Stimulated activated CD8-positive, alpha-beta memory T cell treated with anti-CD3 and anti-CD28 coated beads, Interleukin-2, amount 100 ng/mL, for 48 hours (primary cell): ENCODE measurements at regions not wholly inside any gene's neighbourhood (a gene's known extent, or its start where the extent isn't known, plus 50 kb on each side); places are given as distances from the start of the nearest gene placed in this dataset.
"Not testable (repeated sequence)": the region's sequence is repeated elsewhere in the genome, so short reads cannot be mapped to it uniquely, and the experiment has no call there.

Source experiments
- DNase-seq, 2 donors: peaks; one replicate each; pipeline ENCODE4 v3.0.0-alpha.2; 2020; ENCODE audit warnings: low read depth in 2 of 2

DNA sequence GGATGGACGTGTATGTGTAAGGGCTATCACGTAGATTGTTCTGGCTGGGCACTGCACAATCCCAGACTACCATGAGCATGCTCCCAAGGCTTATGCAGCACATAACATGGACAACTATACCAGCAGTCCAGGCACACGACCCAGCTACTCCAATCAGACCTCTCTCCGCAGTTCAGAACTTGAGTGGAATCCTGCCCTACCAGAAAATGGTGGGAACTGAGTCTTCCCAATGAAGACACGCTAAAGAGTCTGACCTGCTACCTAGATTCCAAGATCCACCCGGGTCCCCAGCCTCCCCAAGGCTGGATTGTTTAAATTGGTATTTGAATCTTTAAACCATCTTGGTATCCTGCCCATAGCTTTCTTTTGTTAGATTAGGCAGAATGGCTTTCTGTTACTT lies 251.3 kb upstream of the KAZN start:
- DNase-seq: no peak

DNA sequence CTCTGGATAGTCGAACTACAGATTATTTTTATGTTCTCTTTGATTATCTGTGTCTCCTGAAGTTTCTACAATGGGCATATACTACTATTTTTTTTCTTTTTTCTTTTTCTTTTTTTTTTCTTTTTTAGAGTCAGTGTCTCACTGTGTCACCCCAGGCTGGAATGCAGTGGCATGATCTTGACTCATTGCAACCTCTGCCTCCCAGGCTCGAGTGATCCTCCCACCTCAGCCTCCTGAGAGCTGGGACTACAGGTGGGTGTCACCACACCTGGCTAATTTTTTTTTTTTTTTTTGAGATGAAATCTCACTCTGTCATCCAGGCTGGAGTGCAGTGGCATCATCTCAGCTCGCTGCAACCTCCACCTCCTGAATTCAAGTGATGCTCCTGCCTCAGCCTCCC lies 250.7 kb upstream of the KAZN start:
- DNase-seq: no peak

DNA sequence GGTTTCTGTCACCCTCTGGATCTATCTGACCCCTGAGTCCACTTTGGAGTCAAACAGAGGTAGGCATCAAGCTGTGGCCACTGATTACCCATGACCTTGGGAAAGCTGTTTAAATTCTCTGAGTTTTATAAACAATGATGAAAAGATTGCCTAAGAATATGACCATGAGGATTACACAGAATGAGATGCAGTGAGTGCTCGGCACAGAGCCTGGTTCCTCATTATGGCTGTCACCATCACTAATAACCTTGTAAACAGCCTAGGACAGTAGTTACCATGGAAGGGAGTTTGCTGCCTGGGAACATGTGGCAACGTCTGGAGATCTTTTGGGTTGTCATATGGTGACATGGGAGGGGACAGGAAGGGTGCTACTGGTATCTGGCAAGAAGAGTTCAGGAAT lies 248.3 kb upstream of the KAZN start:
- no peak for DNase-seq

DNA sequence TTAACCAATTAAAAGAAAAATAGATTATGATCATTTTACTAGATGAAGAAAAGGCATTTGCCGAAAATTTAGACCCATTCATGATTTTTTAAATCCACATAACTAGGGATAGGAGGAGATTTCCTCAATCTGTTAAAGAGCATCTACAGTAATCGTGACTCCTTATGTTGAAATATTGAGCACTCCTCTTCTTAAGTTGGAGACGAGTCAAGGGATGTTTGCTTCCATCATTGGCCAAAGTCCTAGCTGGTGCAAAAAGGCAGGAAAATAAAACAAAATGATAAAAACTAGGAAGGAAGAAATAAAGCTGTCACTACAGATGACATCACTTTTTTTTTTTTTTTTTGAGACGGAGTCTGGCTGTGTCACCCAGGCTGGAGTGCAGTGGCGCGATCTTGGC lies 245.6 kb upstream of the KAZN start:
- DNase-seq: no peak

DNA sequence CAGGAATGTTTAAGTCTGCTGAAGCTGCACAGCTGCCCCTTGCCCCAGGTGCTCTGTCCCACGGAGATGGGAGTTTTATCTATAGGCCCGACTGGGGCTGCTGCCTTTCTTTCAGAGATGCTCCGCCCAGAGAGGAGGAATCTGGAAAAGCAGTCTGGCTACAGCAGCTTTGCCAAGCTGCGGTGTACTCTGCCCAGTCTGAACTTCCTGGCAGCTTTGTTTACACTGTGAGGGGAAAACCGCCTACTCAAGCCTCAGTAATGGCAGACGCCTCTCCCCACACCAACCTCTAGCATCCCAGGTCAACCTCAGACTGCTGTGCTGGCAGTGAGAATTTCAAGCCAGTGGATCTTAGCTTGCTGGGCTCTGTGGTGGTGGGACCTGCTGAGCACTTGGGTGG lies 237.5 kb upstream of the KAZN start:
- not testable (repeated sequence) for DNase-seq

DNA sequence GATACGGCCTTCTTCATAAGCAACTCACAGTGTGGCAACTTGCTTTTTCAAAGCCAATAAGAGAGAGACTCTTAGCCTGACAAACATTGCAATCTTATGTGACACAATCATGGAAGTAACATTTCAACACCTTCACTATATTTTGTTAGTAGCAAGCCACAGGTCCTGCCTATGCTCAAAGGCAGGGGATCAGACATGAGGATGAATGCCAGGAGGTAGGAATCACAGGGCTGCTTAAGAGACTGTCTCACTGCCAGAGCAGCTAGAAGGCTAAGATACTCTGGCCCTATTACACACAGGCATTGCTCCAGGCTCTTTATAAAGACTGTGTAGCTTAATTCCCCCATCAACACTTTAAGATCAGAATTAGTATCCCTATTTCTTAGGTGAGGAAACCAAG lies 236.2 kb upstream of the KAZN start:
- no peak for DNase-seq

DNA sequence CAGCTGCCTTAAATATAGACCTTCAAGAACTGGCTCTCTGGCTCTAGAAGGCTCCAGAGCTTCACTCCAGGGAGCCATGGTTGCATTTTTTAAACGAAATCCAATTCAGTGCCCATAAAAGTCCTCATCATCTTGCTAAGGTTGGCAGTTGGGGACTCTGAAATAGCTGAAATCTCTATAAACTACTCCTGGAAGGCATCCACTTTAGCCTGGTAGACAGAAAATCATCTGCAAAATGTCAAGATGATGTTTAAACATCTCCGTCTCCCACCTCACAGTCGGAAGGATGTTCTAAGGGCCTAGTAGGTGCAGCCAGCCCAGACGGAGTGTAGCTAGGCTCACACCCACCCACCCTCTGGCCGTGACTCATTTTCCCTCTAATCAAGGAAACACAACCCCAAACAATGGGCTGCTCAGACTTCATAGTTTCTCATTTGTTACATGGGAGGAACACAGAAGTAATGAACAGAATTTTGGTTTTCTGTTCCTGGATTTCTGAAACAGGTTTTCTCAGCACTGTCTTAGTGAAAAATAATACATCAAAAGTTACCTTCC lies 235.4 kb upstream of the KAZN start:
- no peak for DNase-seq

DNA sequence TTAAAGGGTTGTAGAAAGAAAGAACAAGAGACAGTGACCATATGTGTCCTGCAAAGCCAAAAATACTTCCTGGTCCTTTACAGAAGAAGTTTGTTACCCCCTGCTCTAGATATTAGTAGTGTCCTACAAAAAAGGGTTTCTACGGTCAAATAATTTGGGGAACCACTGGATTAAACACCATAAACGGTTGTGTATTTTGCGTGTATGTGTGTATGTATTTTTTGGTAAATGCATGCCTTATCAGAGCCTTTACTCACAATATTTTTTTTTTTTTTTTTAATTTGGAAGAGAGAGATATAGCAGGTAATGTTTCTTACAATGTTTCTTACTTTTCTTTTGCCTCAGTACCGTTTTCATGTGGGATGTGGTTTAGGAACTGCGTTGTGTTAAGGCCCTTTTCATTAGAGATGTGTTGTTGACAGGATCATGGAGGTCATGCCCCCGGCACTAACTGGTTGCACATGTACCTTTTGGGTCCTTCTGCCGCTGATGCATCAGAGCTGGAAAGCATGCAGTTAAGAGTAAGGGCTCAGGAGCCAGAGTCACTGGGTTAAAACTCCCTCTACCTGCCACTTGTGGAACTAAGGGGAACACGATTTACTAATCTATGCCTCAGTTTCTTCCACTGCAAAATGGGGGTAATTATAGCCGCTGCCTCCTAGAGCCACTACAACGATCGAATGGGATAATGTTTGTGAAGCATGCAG lies 234.6 kb upstream of the KAZN start:
- DNase-seq: no peak

DNA sequence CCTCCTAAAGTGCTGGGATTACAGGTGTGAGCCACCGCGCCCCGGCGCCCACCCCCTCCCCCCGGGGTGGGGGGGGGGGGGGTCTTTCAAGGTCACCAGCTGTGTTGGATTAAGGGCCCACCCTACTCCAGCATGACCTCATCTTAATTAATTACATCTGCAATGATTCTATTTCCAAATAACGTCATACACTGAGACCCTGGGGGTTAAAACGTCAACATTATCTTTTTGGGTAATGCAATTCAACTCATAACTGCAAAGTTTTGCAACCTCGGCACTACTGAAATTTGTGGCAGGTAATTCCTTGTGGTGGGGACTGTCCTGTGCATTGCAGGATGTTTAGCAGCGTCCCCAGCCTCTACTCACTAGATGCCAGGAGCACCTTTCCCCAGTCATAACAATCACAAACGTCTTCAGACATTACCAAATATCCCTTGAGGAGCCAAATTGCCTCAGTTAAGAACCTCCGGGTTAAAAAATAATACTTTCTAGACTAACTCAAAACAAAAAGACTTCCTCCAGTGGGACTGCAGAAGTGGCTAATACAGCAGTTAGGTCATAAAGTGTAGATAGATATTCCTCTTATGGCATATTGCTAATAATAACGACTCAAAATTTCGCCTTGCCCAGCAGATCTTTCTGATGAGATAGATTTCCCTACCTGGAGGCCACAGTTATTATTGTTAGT lies 233.0 kb upstream of the KAZN start:
- no peak for DNase-seq

DNA sequence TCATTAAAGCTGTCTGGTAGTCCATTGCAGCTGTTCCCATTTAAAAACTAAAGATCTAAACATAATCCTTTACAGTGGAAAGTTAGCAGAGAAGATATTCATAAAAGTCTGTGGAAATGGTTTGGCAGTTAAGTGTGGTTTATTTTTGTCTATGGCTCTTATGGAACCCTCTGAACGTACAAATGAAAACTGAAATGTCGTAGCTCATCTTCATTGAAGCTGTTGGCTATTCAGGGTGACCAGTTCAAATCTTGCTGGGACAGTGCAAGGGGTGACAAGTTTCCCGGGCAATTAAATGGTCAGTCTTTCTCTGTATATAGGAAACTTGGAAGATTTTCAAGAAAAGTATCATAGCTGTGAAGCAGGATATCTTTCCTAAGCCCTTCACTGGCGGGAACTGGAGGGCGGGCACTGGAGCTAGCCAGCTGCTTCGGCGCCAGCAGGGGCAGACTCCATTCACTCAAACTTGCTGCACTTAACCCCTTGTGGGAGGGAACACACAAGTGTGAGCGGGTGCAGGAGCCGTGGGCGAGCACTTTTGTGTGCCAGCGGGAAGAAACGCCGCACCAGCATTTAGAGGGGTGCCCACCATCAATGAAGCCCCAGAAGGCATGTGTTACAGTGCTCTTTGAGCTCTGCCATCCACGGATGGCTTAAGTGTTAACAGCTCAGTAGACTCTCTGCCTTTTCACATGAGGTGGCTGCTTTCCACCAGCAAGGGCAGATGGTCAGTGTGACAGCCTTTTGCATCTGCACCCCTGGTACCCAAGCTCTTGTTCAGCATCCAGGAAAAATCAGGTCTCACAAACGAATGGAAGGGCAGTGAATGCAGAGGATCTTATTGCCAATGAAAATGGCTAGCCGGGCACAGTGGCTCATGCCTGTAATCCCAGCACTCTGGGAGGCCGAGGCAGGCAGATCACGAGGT lies 232.1 kb upstream of the KAZN start:
- no peak for DNase-seq

DNA sequence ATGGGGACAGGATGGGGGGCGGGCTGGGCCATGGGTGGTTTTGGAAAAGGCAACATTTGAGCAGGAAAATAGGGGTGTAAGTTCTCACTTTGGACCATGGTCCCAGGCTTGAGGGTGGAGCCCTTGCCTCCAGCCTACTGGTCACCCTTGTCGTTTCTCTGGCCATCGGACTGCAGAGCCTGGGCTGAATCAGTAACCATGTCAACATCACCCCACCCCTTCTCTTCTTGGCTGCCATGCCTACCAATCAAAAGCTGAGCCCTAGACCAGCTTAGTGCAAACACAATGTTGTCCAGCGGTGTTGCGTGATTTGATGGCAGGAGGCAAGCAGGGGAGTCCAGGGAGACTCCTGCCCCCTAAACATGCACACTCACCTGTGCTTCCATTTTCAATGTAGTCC lies 231.0 kb upstream of the KAZN start:
- DNase-seq: no peak

DNA sequence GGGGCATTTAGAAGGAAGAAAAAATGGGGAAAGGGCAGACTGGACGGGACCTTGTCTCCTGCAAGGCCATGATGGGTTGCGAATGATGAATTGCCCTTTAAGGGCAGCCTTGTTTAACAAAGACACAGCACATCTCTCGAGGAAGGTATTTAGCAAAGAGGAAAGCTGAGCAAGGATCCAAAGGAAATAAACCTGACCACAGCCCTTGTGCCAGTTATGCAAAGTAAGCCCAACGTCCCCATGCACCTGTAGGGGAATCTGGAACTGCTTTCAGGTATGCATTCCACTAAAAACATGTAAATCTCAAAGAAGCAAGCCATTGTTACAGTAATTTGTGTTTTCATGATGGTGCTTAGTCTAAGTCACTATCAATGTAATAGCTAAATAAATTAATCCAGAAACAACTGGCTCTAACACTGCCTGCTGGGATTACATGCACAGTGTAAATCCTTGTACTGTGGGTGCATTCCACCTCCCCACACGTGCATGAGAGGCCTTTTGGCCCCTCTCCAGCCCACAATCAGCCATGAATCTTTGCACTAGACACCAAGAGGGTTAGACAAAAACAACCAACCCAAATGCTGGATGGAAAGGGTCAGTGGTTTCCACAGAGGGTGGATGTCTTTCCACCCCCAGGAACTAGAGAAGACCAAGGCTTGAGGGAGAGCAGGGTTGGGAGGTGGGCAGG lies 228.8 kb upstream of the KAZN start:
- no peak for DNase-seq

DNA sequence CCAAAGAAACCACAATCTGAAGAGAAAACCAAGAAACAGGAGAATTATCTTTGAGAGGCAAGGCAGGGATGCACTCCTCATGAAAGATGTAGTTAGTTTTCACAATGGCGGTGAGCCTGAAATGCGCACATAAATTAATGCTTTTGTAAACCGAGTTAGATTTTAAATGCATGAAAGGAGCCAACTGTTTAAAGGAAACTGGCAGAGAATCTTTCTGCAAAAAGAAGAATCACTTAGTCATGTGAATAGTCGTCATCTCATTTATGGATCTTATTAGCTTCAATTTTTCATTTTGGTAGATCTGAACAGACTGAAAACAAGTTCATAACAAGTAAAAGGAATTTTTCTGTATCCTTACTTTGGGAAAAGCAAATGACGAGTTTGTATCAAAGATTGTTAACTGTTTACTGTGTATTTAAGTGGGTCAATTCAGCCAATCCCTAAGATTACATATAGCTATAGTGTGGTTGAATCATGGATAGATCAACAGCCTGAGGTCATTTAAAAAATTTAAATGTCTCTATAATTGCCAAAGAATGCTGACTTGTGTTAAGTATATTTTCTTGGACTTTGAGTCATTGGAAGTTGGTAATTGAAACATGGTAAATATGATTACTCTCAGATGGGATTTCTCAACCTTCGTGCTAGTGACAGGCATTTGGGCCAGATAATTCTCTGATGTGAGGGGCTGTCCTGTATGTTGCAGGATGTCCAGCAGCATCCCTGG lies 226.6 kb upstream of the KAZN start:
- no peak for DNase-seq

DNA sequence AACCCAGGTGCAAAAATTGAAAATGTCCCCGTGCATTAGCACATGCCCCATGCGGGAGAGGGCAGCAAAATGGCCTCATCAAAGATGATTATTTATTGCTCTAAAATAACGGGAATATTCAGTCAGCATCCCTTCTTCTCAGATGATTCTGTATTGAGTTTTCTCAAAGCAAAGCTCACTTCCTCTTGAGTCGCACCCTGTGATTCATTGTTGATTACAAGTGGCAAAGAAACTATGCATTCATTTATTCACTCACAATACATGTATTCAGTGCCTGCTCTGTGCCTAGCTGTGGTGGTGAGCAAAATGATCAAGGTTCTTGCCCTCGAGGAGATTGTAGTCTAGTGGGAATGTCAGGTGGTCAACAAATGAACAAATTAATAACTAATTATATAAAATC lies 226.0 kb upstream of the KAZN start:
- DNase-seq: no peak

DNA sequence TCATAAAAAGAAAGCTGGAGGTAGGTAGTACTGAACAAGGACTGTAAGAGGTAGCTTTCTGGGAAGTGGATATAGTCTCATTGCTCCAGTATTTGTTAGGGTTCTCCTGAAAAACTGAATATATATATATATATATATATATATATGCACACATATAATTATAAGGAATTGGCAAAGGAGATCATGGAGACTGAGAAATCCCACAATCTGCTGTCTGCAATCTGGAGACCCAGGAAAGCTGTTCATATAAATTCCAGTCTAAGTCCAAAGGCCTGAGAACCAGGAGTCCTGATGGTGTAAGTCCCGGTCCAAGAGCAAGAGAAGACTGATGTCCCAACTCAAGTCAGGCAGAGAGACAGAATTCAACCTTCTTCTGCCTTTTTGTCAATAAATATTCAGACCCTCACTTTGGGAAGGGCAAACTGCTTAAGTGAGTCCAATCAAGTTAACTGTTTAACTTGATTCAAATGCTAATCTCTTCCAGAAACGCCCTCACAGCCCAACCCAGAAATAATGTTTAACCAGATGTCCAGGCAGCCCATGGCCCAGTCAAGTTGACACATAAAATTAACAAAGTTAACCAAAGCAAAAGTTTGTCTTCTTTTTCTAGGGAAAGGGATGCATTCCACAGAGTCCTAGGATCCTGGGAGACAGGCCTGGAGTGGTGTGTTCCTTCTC lies 225.3 kb upstream of the KAZN start:
- DNase-seq: no peak

DNA sequence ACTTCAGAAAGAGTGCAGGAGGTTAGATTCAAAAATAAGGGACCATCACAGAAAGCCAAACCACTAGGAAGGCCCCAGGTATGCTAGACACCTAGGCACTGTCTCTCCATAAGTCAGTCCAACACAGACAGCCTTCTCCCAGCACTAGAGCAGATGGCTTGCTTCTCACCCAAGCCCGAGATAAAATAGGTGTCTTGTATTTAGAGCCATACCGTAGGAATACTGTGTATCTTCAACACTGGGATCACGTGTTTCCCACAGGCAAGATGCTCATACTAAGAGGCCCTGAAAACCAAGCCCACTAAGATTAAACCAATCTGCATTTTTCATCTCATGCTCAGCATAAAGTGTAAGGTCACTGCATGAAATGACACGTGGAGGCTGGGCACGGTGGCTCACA lies 223.3 kb upstream of the KAZN start:
- no peak for DNase-seq

DNA sequence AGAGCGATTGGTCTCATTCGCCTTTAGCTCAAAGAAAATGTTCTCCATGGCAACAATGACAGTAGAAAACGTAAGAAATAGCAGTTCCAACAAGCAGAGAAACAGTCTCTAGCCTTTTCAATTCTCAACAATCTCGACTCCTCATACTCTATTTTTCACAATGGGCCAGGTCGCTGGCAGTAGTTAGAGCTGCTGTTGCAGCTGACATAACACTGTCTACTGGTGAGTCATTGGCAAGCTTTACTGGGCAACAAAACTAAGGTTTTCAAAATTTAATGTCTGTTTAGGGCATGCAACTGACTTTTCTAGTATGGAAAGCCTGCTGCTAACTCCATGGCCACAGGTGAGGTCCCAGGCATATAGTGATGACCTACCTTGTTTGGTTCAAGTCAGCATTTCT lies 221.1 kb upstream of the KAZN start:
- DNase-seq: no peak

DNA sequence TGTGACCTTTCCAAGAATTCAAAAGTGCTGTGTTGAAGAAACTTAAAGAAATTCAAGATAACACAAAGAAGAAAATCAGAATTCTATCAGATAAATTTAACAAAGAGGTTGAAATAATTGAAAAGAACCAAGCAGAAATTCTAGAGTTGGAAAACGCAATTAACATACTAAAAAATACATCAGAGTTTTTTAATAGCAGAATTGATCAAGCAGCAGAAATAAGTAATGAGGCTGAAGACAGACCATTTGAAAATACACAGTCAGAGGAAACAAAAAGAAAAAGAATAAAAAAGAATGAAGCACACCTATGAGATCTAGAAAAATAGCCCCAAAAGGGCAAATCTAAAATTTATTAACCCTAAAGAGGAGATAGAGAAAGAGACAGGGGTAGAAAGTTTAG lies 218.1 kb upstream of the KAZN start:
- no peak for DNase-seq

DNA sequence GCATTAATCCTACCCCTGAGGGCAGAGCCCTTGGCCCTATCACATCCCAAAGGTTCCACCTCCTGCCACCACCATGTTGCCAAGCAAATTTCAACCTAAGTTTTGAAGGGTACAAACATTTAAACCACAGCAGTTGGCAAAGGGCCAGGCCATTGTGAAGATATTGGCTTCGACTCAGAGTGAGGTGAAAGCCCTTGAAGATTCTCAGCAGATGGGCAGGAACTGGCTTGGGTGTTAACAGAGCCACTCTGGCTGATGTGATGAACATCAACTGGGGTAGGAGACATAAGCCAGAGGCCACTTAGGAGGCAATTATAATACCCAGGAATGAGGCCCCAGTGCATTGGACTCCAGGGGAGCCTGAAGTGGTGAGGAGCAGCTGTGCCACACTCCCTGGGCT lies 207.7 kb upstream of the KAZN start:
- DNase-seq: no peak

DNA sequence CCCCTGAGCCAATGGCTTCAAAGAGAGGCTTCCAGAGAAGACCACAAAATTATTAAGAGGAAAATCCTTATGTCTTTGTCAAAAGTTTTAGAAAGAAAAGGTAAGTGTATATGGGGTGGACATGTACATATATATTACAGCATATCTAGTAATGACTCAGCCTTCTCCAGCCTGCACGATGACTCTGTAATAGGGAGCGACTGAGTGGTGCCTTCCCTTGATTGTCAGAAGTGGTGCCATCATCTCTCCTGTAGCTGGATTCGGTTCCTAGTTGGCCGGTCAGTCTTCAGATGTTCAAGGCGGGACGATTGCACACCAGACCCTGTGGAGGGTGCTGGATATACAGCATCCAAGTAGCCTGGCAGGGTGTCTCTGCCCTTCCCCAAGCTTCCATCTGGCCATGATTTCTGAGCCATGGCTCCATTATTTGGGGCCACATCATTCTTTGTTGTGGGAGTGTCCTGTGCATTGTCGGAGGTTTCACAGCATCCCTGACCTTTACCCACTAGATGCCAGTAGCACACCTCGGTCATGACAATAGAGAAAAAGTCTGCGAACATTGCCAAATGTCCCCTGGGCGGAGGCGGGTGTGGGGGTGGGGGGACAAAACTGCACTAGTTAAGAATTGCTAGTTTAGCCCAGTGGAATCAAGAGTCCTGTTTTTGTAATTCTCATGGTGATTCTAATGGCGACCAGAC lies 206.2 kb upstream of the KAZN start:
- DNase-seq: no peak
